NCI-H526 treated with DMSO at 0.1 percent for 48 hours (cell line): ENCODE measurements at regions not wholly inside any gene's neighbourhood (a gene's known extent, or its start where the extent isn't known, plus 50 kb on each side); places are given as distances from the start of the nearest gene placed in this dataset.

ENCODE experiments used
- DNase-seq: peaks from one replicate; lab custom pipeline; 2025; lab: John Stamatoyannopoulos, UW

- DNase-seq, result no peak
Measured at GRCh38 chr18:31247574-31248199, 70.3 kb upstream of the DSG1 start.

GRCh38 chr18:31248783-31249521 is 69.0 kb upstream of the DSG1 start:
- no peak for DNase-seq

- no peak for DNase-seq
Measured at GRCh38 chr18:31250902-31251301, 67.1 kb upstream of the DSG1 start.

DNA sequence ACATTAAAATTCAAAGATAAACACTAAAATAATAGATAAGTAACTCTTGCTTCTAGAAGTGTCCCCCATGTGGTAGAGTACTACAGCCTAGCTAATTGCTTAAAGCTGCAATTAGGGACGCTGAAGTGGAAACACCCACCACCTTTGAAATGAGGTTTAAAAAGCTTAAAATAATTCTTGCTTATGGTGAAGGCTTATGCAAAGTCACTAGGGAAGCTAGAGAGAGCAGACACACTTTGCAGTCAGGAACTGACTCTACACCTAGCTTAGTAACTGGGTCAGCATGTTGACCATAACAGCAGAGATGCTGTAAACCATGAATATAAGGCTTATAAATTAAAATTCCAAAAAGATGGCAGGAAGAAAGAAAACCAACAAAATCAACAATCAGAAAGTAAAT is 65.4 kb upstream of the DSG1 start:
- no peak for DNase-seq

- DNase-seq, result no peak
Measured at GRCh38 chr18:31255953-31256352, 62.0 kb upstream of the DSG1 start.

DNA sequence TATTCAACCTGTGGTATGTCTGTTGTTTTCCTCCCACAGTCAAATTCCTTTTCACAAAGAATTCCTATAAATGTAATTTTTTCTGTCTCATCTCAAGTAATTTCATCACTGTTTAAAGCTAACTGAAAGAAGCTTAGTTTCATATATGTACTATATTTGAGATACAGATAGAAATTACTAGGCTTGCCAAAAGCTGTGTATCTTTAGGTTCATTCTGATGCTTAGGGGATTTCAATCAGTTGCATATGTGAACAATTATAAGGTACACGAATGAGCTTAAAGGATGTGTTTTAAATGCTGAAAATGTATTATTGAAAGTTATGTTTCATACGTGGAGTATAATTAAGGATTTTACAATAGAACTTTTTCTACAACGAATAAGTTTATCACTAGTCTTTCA is 59.2 kb upstream of the DSG1 start:
- no peak for DNase-seq

- DNase-seq, result no peak
Measured at GRCh38 chr18:31261792-31262582, 56.0 kb upstream of the DSG1 start.

DNA sequence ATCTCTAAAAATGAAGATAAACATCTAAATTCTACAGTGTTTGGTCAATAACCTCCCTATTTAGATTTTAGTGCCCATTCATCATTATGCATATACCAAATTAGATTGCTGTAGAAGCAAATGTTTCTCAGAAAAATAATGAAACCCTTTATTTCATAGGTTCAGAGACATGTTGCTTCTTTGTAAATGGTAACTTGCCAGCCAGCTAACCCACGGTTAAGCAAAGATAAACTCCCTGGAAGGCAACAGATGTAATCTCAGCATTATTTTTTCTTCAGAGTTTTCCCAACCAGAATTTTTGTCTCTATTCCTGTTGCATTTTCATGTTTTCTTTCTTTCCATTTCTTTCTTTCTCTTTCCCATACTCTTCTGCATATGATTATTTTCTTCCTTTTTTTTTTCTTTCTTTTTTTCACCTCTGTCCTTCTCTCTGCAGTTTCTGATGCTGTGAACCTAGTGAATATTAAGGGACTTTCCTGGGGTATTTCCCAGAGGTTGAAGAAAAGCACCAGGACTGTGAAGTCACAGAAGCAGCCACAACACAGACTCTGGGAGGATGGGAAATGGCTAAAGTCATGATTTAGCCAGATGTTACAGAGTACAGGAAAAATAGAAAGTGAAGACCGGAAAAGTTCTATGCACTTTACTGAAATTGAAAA is 50.0 kb upstream of the DSG1 start:
- DNase-seq, result no peak
